ELR (cell line): ENCODE measurements at regions not wholly inside any gene's neighbourhood (a gene's known extent, or its start where the extent isn't known, plus 50 kb on each side); places are given as distances from the start of the nearest gene placed in this dataset.

Experiments
- DNase-seq: peaks from one replicate; pipeline ENCODE4 v3.0.0-alpha.2; 2015; ENCODE audit warnings: low read depth

DNA sequence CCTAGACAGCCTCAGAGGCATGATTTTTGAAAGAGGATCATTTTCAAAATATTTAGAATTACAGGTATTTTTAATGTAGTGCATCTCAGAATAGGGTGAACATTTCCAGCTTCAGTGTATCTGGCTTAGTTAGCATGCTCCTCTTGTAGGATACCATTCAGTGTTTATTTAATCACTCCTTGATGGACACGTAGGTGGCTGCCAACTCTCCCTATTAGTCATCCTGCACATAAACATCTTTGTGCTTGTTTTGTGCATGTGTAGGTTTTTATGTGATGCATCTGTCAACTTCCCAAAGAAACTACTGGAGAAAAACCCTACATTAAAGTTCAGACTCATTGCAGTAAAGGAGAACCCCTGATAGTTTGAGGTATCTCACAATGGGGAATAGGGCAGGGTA, 52.5 kb upstream of the RBM19 start:
- peak; percentile 18 for DNase-seq
